Spleen (tissue), 11 donors: ENCODE measurements at regions not wholly inside any gene's neighbourhood (a gene's known extent, or its start where the extent isn't known, plus 50 kb on each side); places are given as distances from the start of the nearest gene placed in this dataset.

Experiments
- DNase-seq: peaks from one replicate; pipeline ENCODE4 v3.0.0-alpha.2; 2020
- H3K27ac ChIP-seq, 8 donors: fragments of 200-600 bp; sonication (generic) in 7 of 8; 1 replicate in 4 of 8; 2 replicates in 4 of 8; pipeline versions ENCODE4 v1.5.0 to v1.8.0; 2016 to 2021; ENCODE audit warnings: inconsistent platforms in 4 of 8, mild to moderate bottlenecking in 4 of 8, moderate library complexity in 1 of 8
- H3K27me3 ChIP-seq, 7 donors: fragments of 200-600 bp; sonication (generic) in 6 of 7; replicated peaks in 1 of 7; 1 replicate in 4 of 7; 2 replicates in 3 of 7; pipeline versions ENCODE4 v1.5.0 to v1.8.0; 2016 to 2021; ENCODE audit warnings: inconsistent platforms in 3 of 7, mild to moderate bottlenecking in 1 of 7
- H3K36me3 ChIP-seq, 6 donors: fragments of 200-600 bp; sonication (generic) in 5 of 6; 1 replicate in 4 of 6; 2 replicates in 2 of 6; pipeline versions ENCODE4 v1.5.0 to v1.8.0; 2016 to 2021; ENCODE audit warnings: inconsistent platforms in 2 of 6
- H3K4me1 ChIP-seq, 6 donors: fragments of 200-600 bp; sonication (generic) in 5 of 6; 1 replicate in 3 of 6; 2 replicates in 3 of 6; pipeline versions ENCODE4 v1.5.0 to v1.8.0; 2016 to 2021; ENCODE audit warnings: inconsistent platforms in 3 of 6
- H3K4me3 ChIP-seq, 8 donors: fragments of 200-600 bp; sonication (generic) in 7 of 8; 1 replicate in 4 of 8; 2 replicates in 4 of 8; pipeline versions ENCODE4 v1.5.0 to v1.8.0; 2016 to 2021; ENCODE audit warnings: inconsistent platforms in 4 of 8, mild to moderate bottlenecking in 4 of 8, moderate library complexity in 2 of 8
- H3K9me3 ChIP-seq, 8 donors: fragments of 200-600 bp; sonication (generic) in 7 of 8; 1 replicate in 4 of 8; 2 replicates in 4 of 8; pipeline versions ENCODE4 v1.5.0 to v1.8.0; 2016 to 2021; ENCODE audit warnings: inconsistent platforms in 4 of 8
- CTCF ChIP-seq, 11 experiments: fragments of 200-600 bp in 7 of 11; fragments of 450-650 bp in 4 of 11; sonication (generic) in 4 of 11; IDR thresholded peaks in 8 of 11; conservative IDR thresholded peaks in 3 of 11; 1 replicate in 7 of 11; 2 replicates in 4 of 11; pipeline versions ENCODE4 v1.4.0 to v1.8.0; 2016 to 2021; ENCODE audit warnings: antibody characterized with exemption in 11 of 11, inconsistent platforms in 4 of 11, mild to moderate bottlenecking in 1 of 11
- POLR2A ChIP-seq, 3 donors: fragments of 450-650 bp; IDR thresholded peaks; one replicate each; pipeline ENCODE4 v1.5.1; 2017; ENCODE audit warnings: antibody characterized with exemption in 3 of 3, mild to moderate bottlenecking in 1 of 3
- POLR2AphosphoS5 ChIP-seq, 3 donors: sonication (generic); formaldehyde crosslinking; IDR thresholded peaks; one replicate each; pipeline ENCODE4 v1.5.1; 2017; ENCODE audit warnings: antibody characterized with exemption in 3 of 3
- whole genome bisulfite sequencing, 5 donors: extraction: QIAGEN DNeasy Blood & Tissue Kit in 3 of 5; methylation state at CpG; one replicate each; pipeline versions ENCODE4 v1.1.5 to v1.1.7; 2013 to 2018; 5-methylcytosine and 5-hydroxymethylcytosine counted together
- intact Hi-C: fragments of 100-400 bp; cut with DNase I; formaldehyde crosslinking; loops from one replicate; pipeline ENCODE4 v1.15.0; 2023; ENCODE audit warnings: low total_unique reads
- donor health status: healthy with polysubstance abuse.
- donor health status: DM: no; HTN: no; CAD: no; lungs with moderate emphysema.
- donor health status: DM: no; HTN: no; CAD: no.
- donor health status: Bipolar disorder and iron deficiency.
- donor health status: healthy.
- donor health status: DM: no; HTN: no; CAD: no.
- donor health status: DM: yes; HTN: yes; CAD: no.

GRCh38 chr1:100616121-100616621 is 78.2 kb downstream of the GPR88 start:
- no peaks in the 10 kb centered on the region for H3K9me3 ChIP-seq
- peaks cover 0 to 13% (median 4%) of the 10 kb centered on the region in 6 donors for H3K4me1 ChIP-seq
- DNase-seq, result no peak
- 88 to 95% (median 91%) methylated on average over 4 of the region's 4 CpGs for WGBS, 5 donors
- no peaks in the 10 kb centered on the region for H3K27me3 ChIP-seq
- TF ChIP-seq POLR2AphosphoS5 (IDR thresholded peaks at IDR 0.05) (no peak), POLR2A (IDR thresholded peaks at IDR 0.05) (no peak), CTCF (IDR thresholded peaks at IDR 0.05 in 8 of 11, conservative IDR thresholded peaks at IDR 0.05 in 3 of 11) (no peak)
- no peaks in the 10 kb centered on the region for H3K36me3 ChIP-seq
- no peak overlapping the region for H3K27ac ChIP-seq
- no peak overlapping the region for H3K4me3 ChIP-seq
- intact Hi-C loops, result no loop called here

- 32 to 56% (median 41%) methylated on average over 1 of the region's 1 CpG for WGBS, 5 donors
- Histone ChIP-seq H3K4me3 (no peak overlapping the region), H3K4me1 (peaks cover 0 to 25% (median 8%) of the 10 kb centered on the region in 6 donors), H3K27ac (peak overlapping the region in 3 of 8 donors; percentile 26 to 28 (median 27)), H3K27me3 (no peaks in the 10 kb centered on the region), H3K36me3 (no peaks in the 10 kb centered on the region), H3K9me3 (no peaks in the 10 kb centered on the region)
- DNase-seq, result no peak
- intact Hi-C loops, result no loop called here
- TF ChIP-seq POLR2AphosphoS5 (IDR thresholded peaks at IDR 0.05) (peak in 1 of 3 donors; percentile 29), CTCF (IDR thresholded peaks at IDR 0.05 in 8 of 11, conservative IDR thresholded peaks at IDR 0.05 in 3 of 11) (no peak), POLR2A (IDR thresholded peaks at IDR 0.05) (no peak)
These were observed 84.1 kb downstream of the GPR88 start for GRCh38 chr1:100622037-100622436.

DNA sequence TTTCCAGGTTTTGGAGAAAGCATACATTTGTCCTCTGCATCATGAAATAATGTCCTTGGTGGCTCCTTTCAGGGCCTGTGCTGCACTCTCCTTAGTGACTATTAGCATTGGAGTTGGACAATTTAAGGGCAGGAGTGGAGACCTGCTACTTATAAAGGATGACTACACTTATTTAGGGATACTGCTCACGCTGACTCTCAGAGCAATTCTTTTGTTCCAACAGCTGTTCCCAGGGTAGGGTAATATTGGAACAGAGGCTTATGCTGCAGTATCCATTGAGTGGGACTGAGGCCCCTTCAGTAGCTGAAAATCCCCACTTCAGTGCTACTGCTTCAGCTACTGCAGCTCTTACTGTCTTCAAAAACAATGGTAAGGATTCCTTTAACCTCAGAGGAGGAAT is 84.6 kb downstream of the GPR88 start:
- no peak for DNase-seq
- WGBS, 5 donors, result 74 to 96% (median 79%) methylated on average over 1 of the region's 1 CpG
- Histone ChIP-seq H3K27me3 (no peaks in the 10 kb centered on the region), H3K4me3 (no peak overlapping the region), H3K9me3 (no peaks in the 10 kb centered on the region), H3K4me1 (peaks cover 0 to 28% (median 10%) of the 10 kb centered on the region in 6 donors), H3K27ac (peak overlapping the region in 4 of 8 donors; percentile 26 to 34 (median 28)), H3K36me3 (no peaks in the 10 kb centered on the region)
- intact Hi-C loops, result no loop called here
- no peak for TF ChIP-seq POLR2AphosphoS5 (IDR thresholded peaks at IDR 0.05)
- no peak for TF ChIP-seq POLR2A (IDR thresholded peaks at IDR 0.05)
- no peak for TF ChIP-seq CTCF (IDR thresholded peaks at IDR 0.05 in 8 of 11, conservative IDR thresholded peaks at IDR 0.05 in 3 of 11)

DNA sequence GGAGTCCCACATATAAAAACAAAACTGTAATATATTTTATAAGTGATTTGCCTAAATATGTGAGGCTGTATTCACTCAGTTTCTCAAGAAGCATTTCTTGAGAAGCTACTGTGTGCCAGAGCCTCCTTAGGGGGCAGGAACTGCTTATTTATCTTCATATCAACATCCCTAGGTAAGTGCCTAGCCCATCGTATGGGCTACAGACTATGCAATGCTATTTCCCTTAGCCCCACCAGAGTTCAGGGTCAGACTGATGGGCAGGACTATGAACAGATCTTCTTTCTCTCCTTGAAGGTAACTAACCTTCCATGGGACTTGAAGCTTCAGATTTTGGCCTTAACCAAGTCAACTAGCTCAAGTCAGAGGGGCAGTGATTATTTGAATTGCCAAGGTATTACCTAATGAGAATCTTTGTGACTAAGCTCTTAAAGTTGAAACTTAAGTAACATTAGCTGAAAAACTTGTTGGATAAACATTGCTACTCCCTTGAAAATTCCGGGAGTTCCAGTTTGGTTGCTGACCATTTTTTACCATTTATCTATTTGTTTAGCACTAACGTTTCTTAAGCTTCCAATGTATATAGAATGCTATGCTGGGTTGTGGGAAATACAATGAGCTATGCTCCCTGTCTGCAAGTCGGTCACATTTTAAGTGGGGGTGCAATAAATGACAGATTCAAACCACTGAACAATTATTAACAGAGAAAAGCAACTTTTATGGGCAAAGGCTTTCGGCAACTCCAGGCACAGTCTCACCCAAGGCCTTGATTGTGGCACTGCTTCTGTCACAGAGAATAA is 85.2 kb downstream of the GPR88 start:
- 51 to 89% (median 63%) methylated on average over 5 of the region's 5 CpGs for WGBS, 5 donors
- no peak for DNase-seq
- no peak overlapping the region for H3K4me3 ChIP-seq
- peak overlapping the region in 3 of 8 donors; percentile 26 to 34 (median 28) for H3K27ac ChIP-seq
- no peaks in the 10 kb centered on the region for H3K36me3 ChIP-seq
- intact Hi-C loops, result no loop called here
- H3K27me3 ChIP-seq, result no peaks in the 10 kb centered on the region
- TF ChIP-seq POLR2AphosphoS5 (IDR thresholded peaks at IDR 0.05) (no peak), CTCF (IDR thresholded peaks at IDR 0.05 in 8 of 11, conservative IDR thresholded peaks at IDR 0.05 in 3 of 11) (no peak), POLR2A (IDR thresholded peaks at IDR 0.05) (no peak)
- no peaks in the 10 kb centered on the region for H3K9me3 ChIP-seq
- H3K4me1 ChIP-seq, result peaks cover 0 to 33% (median 13%) of the 10 kb centered on the region in 6 donors
